GM12878 (cell line): ENCODE measurements at regions not wholly inside any gene's neighbourhood (a gene's known extent, or its start where the extent isn't known, plus 50 kb on each side); places are given as distances from the start of the nearest gene placed in this dataset.

Experiments
- ATAC-seq: fragments of 200-7000 bp; cut with Tn5 transposase; 3 replicates; pipeline ENCODE4 v1.9.1; 2020; ENCODE audit warnings: mild to moderate bottlenecking, moderate library complexity
- BruUV-seq: library from RNA; stranded (reverse); fragments of 400-500 nt; replicated peaks from 2 replicates; lab custom pipeline; 2021; lab: Mats Ljungman, UMichigan
- CTCF ChIA-PET: fragments of 300-600 bp; sonication (Branson Sonifier 250); formaldehyde crosslinking; extraction: SDS; loops from one replicate; lab custom pipeline; 2021; ENCODE audit warnings: inconsistent platforms; lab: Yijun Ruan, JAX
- POLR2A ChIA-PET: fragments of 350-600 bp; formaldehyde crosslinking; extraction: SDS; loops from one replicate; lab custom pipeline; 2021; ENCODE audit warnings: inconsistent platforms; lab: Charles Lee
- RAD21 ChIA-PET: fragments of 300-600 bp; sonication (Branson Sonifier 250); formaldehyde crosslinking; loops from one replicate; lab custom pipeline; 2023; ENCODE audit warnings: antibody characterized with exemption; ENCODE audit not compliant: unreplicated experiment; lab: Charles Lee
- SMC1A ChIA-PET: fragments of 300-600 bp; sonication (Branson Sonifier 250); formaldehyde crosslinking; loops from one replicate; lab custom pipeline; 2023; ENCODE audit not compliant: unreplicated experiment, uncharacterized antibody; lab: Charles Lee
- DNase-seq: peaks from one replicate; pipeline ENCODE4 v3.0.0-alpha.2; 2011; ENCODE audit warnings: low read depth, low spot score
- FAIRE-seq: peaks from 3 replicates; lab custom pipeline; 2011; peaks lifted over from hg19 to GRCh38; lab: Jason Lieb, UNC
- H2AFZ ChIP-seq: 2 replicates; pipeline ENCODE4 v1.6.0; 2011; ENCODE audit warnings: low read depth, low read length, control low read depth; ENCODE audit not compliant: control insufficient read depth
- H3K27ac ChIP-seq: 2 replicates; pipeline ENCODE4 v1.5.1; 2011; ENCODE audit warnings: control low read depth; ENCODE audit not compliant: control insufficient read depth, insufficient read depth
- H3K27me3 ChIP-seq, 2 experiments: replicated peaks in 1 of 2; 2 replicates each; pipeline versions ENCODE4 v1.6.0 to v1.6.1; 2011; ENCODE audit warnings: low read length in 1 of 2; ENCODE audit not compliant: control insufficient read depth in 2 of 2, insufficient read depth in 2 of 2
- H3K36me3 ChIP-seq, 2 experiments: 2 replicates each; pipeline ENCODE4 v1.5.1; 2011; ENCODE audit warnings: low read length in 1 of 2; ENCODE audit not compliant: control insufficient read depth in 2 of 2, insufficient read depth in 2 of 2
- H3K4me1 ChIP-seq: 2 replicates; pipeline ENCODE4 v1.6.1; 2011; ENCODE audit warnings: mild to moderate bottlenecking, low read length, moderate library complexity, mixed read lengths; ENCODE audit not compliant: control insufficient read depth, insufficient read depth
- H3K4me2 ChIP-seq: 2 replicates; pipeline ENCODE4 v1.6.0; 2011; ENCODE audit warnings: control low read depth; ENCODE audit not compliant: control insufficient read depth, insufficient read depth
- H3K4me3 ChIP-seq: fragments of 200-600 bp; sonication (generic); 2 replicates; pipeline ENCODE4 v1.5.1; 2016
- H3K79me2 ChIP-seq: 2 replicates; pipeline ENCODE4 v1.6.0; 2011; ENCODE audit warnings: low read length; ENCODE audit not compliant: control insufficient read depth, insufficient read depth
- H3K9ac ChIP-seq: 2 replicates; pipeline ENCODE4 v1.8.0; 2011; ENCODE audit warnings: low read length, control low read depth, mixed read lengths; ENCODE audit not compliant: control insufficient read depth, insufficient read depth
- H3K9me3 ChIP-seq: replicated peaks from 3 replicates; pipeline ENCODE4 v1.5.1; 2011; ENCODE audit warnings: mild to moderate bottlenecking, low read length; ENCODE audit not compliant: control insufficient read depth, insufficient read depth
- H4K20me1 ChIP-seq: 2 replicates; pipeline ENCODE4 v1.6.0; 2011; ENCODE audit not compliant: control insufficient read depth, insufficient read depth
- CHD1 ChIP-seq: IDR thresholded peaks from 2 replicates; pipeline ENCODE4 v1.6.1; 2012; ENCODE audit warnings: low read depth, low read length, improper control_type of control experiment
- EGR1 ChIP-seq, 2 experiments: IDR thresholded peaks; 1 replicate in 1 of 2; 2 replicates in 1 of 2; pipeline ENCODE4 v1.6.1; 2011 to 2012; ENCODE audit warnings: low read depth in 2 of 2, low read length in 2 of 2, borderline replicate concordance in 1 of 2, mild to moderate bottlenecking in 1 of 2, moderate library complexity in 1 of 2
- HDAC6 ChIP-seq: fragments of 200-600 bp; sonication (generic); IDR thresholded peaks from one replicate; pipeline ENCODE4 v1.8.0; 2017; ENCODE audit warnings: antibody characterized with exemption; ENCODE audit not compliant: unreplicated experiment
- HDGF ChIP-seq: fragments of 450-650 bp; IDR thresholded peaks from 2 replicates; pipeline ENCODE4 v1.6.1; 2016; ENCODE audit warnings: antibody characterized with exemption
- RB1 ChIP-seq: fragments of 450-650 bp; formaldehyde crosslinking; IDR thresholded peaks from 2 replicates; pipeline ENCODE4 v1.6.1; 2017; ENCODE audit warnings: mild to moderate bottlenecking, borderline replicate concordance
- SMC3 ChIP-seq: IDR thresholded peaks from 2 replicates; pipeline ENCODE4 v1.6.1; 2011; ENCODE audit warnings: low read length, improper control_type of control experiment, borderline replicate concordance
- WGBS: methylation state at CpG from one replicate; pipeline ENCODE4 v1.1.6; 2016; ENCODE audit warnings: low lambda C conversion rate; ENCODE audit not compliant: insufficient replicate concordance, insufficient coverage; ENCODE audit errors: missing lambda C conversion rate; 5-methylcytosine and 5-hydroxymethylcytosine counted together
- in situ Hi-C: fragments of 300-500 bp; cut with MboI; formaldehyde crosslinking; loops from 9 replicates; pipeline ENCODE4 v1.14.3; 2018; ENCODE audit warnings: mixed read lengths
- intact Hi-C: fragments of 100-400 bp; cut with micrococcal nuclease; formaldehyde crosslinking; loops from one replicate; pipeline ENCODE4 v1.14.2; 2022; ENCODE audit not compliant: unreplicated experiment

DNA sequence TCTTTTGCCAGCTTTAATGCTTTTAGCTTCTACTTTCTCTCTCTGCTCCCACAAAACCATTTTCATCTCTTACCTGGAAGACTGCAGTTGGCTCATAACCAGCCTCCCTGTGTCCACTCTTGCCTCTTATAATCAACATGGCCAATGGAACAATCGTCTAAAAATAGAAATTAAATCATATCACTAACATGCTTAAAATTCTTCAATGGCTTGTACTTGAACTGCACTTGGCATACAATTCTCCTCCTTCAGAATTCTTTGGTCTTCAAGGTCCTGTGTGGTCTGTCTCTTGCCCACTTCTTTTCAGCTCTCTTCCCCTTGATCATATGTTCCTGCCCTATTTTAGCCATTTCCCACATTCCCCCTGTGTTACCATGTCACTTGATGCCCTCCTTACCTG is 342.2 kb downstream of the ATP23 start:
- DNase-seq, result no peak
- POLR2A ChIA-PET, result no interaction called here
- Histone ChIP-seq H2AFZ (no peak overlapping the region), H3K27me3 (no peaks in the 10 kb centered on the region), H4K20me1 (no peaks in the 10 kb centered on the region), H3K4me3 (no peak overlapping the region), H3K9me3 (no peaks in the 10 kb centered on the region), H3K27ac (no peak overlapping the region), H3K79me2 (no peaks in the 10 kb centered on the region), H3K4me2 (no peak overlapping the region), H3K9ac (no peak overlapping the region), H3K36me3 (no peaks in the 10 kb centered on the region), H3K4me1 (no peaks in the 10 kb centered on the region)
- intact Hi-C loops (no loop called here), in situ Hi-C loops (no loop called here)
- RAD21 ChIA-PET, result no interaction called here
- TF ChIP-seq RB1 (no peak), SMC3 (no peak), HDAC6 (no peak), CHD1 (no peak)
- BruUV-seq, result no TSS peak
- no peak for FAIRE-seq
- SMC1A ChIA-PET, result no interaction called here
- CTCF ChIA-PET, result no interaction called here
- no peak for ATAC-seq
- WGBS, result 60% methylated on average over 1 of the region's 1 CpG

DNA sequence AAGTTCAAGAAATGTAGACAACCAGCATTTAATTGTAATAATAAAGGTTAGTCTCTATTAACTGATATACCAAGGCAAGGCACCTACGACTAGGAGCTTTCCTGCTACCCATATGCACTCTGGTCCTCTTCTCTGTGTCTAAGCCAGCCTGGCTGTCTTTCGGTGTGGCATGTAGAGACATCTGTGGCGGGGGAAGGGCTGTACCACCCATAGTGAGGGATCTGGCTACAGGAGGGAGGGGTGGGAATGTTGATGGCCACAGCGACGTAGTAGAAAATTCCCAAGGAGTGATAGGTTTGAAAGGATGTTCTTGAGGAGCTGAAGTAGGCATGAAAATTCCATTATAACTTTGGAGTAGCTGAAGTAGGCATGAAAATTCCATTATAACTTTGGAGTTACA is 344.2 kb downstream of the ATP23 start:
- in situ Hi-C loops, result no loop called here
- Histone ChIP-seq H4K20me1 (no peaks in the 10 kb centered on the region), H2AFZ (no peak overlapping the region), H3K27ac (no peak overlapping the region), H3K4me2 (no peak overlapping the region), H3K79me2 (no peaks in the 10 kb centered on the region), H3K9me3 (no peaks in the 10 kb centered on the region), H3K4me1 (no peaks in the 10 kb centered on the region), H3K4me3 (no peak overlapping the region), H3K27me3 (no peaks in the 10 kb centered on the region), H3K9ac (no peak overlapping the region), H3K36me3 (no peaks in the 10 kb centered on the region)
- RAD21 ChIA-PET, result no interaction called here
- CTCF ChIA-PET, result no interaction called here
- no TSS peak for BruUV-seq
- SMC1A ChIA-PET, result no interaction called here
- FAIRE-seq, result no peak
- no peak for DNase-seq
- TF ChIP-seq HDGF (no peak), EGR1 (IDR thresholded peaks at IDR 0.05; ENCODE audit: borderline replicate concordance in 1 of 2, low read depth in 2 of 2, low read length in 2 of 2) (no peak)
- 7% methylated on average over 5 of the region's 5 CpGs for WGBS
- POLR2A ChIA-PET, result no interaction called here
- ATAC-seq, result no peak
- intact Hi-C loops, result no loop called here
